Stimulated activated naive CD8-positive, alpha-beta T cell treated with anti-CD3 and anti-CD28 coated beads, Interleukin-15, Interleukin-2, amounts not matched to agents 100 U/mL and 50 U/mL, for 24 hours (primary cell): ENCODE measurements at regions not wholly inside any gene's neighbourhood (a gene's known extent, or its start where the extent isn't known, plus 50 kb on each side); places are given as distances from the start of the nearest gene placed in this dataset.

Source experiments
- ATAC-seq: fragments of 150-1000 bp; cut with Tn5 transposase; one replicate; pipeline ENCODE4 v1.10.0; 2021
- DNase-seq: peaks from one replicate; pipeline ENCODE4 v3.0.0; 2021

DNA sequence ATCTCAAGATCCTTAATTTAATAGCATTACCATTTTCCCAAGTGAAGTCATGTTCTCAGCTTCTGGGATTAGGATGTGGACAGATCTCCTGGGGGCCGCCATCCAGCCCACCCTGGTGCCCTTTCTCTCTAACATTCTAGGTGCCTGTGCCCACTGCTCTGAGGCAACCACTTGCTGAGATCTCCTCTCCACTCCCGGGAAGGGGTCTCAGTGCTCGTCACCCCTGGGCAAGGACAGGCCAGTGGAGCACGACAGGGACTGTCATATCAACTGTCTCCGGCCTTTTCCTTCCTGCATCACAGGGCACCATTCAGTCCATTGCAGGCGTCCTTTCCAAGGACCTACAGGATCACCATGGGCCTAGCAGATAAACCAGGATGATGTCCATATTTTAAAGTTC, 304.8 kb downstream of the AJAP1 start:
- no peak for ATAC-seq
- DNase-seq, result no peak

DNA sequence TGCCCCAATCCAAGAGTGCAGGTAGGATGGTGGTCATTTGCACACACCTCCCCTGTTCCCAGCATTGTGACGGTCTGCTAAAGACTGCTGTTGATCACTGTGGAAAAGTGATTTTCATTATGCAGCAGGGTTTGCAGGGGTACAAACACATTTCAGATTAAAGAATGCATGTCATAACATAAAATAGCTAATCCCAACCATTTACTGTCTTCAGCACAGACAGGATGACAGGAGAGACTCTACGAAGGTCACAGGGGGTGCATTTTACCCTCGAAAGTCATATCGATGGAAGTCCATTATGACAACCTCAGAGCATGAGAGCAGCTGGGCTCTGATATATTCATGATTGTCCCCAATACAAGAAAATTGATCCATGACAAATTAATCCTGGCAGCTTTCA, 302.6 kb downstream of the AJAP1 start:
- no peak for ATAC-seq

DNA sequence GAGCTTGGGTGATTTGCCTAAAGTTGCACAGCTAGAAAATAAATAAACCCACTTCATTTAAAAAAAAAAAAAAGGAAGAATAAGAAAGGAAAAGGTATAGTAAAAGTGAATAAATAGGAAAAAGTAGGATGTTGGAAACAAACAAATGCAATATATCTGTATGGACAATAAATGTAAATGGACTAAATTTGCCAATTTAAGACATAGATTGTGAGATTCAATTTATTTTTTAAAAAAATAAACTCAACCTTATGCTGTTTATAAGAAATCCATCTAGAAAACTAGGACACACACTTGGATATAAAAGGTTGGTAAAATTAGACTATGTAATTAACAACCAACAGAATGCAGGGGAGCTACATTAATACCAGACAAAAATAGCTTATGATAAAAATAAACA, 300.0 kb downstream of the AJAP1 start:
- no peak for ATAC-seq
- DNase-seq, result no peak

More for the DNA sequence above, 302.6 kb downstream of the AJAP1 start:
- DNase-seq, result no peak

- DNase-seq, result no peak
- ATAC-seq, result no peak
Observed at GRCh38 chr1:4951601-4952000, 297.2 kb downstream of the AJAP1 start.

DNA sequence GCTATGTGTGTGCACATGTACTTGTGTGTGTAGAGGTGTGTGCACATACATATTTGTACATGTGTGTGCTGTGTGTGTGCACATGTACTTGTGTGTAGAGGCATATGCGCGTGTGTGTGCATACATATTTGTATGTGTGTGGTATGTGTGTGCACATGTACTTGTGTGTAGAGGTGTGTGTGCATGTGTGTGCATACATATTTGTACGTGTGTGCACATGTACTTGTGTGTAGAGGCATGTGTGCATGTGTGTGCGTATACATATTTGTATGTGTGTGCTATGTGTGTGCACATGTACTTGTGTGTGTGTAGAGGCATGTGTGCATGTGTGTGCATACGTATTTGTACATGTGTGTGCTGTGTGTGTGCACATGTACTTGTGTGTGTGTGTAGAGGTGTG, 291.9 kb downstream of the AJAP1 start:
- DNase-seq (no peak), ATAC-seq (no peak)

DNA sequence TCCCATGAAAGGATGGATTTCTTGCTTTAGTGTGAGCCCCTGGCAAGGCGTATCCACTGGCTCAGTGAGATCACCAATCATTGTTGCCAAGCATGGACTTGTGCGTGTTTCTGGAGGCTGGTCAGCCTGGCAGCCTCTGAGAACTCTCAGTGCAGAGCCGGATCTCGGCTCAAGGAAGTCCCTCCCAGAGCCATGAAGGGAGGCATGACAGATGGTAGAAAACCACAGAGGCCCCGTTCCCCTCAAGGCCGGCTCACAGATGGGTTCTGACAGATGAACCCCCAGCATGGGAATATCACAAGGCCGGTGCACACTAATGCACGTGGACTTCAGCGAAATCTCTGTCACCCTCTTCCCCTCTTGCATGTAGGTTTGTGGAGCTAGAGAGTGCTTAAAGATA, 290.5 kb downstream of the AJAP1 start:
- DNase-seq, result no peak
- no peak for ATAC-seq

DNA sequence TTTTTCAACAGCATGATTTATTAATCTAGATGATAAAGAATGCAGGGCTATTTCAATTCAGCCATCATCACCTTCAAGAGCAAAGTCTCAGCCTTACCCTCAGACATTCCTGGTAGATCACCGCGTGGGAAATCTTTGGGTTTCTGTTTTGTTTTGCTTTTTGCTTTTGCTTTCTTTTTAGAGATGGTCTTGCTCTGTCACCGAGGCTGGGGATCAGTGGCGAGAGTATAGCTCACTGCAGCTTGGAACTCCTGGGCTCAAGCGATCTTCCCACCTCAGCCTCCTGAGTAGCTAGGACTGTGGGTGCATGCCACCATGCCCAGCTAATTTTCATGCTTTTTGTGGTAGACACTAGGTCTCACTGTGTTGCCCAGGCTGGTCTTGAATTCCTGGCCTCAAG, 289.7 kb downstream of the AJAP1 start:
- DNase-seq (no peak), ATAC-seq (no peak)

GRCh38 chr1:4939266-4939665, 284.9 kb downstream of the AJAP1 start:
- ATAC-seq, result no peak
- DNase-seq, result no peak

DNA sequence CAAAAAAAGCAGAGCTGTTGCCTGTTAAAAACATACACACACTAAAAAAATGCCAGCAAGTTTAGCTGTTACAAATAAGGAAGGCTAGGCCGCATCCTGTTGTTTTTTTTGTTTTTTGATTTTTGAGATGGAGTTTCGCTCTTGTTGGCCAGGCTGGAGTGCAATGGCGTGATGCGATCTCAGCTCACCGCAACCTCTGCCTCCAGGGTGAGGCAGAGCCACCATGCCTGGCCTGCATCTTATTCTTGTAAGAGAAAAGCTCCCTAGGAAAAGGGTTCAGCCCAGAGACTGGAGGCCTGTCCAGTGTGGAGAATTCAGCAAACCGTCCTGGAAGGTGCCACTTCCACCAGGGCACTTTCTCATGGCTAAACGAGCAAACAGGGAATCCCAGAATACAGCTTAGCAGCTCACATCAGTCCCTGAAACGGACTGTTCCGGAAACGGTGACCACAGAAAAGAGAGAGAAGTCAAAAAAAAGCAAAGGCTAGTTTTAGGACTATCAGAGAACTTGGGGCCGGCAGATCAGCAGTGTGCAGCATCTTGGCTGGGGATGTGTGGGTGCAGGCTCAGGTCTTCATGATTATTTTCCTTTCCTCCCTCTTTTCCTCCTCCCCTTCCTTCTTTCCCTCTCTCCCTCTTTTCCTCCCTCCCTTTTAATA, 283.6 kb downstream of the AJAP1 start:
- no peak for DNase-seq
- ATAC-seq, result no peak

GRCh38 chr1:4935807-4936206, 281.4 kb downstream of the AJAP1 start:
- DNase-seq, result no peak
- no peak for ATAC-seq

GRCh38 chr1:4933232-4933631, 278.8 kb downstream of the AJAP1 start:
- DNase-seq (no peak), ATAC-seq (no peak)

DNA sequence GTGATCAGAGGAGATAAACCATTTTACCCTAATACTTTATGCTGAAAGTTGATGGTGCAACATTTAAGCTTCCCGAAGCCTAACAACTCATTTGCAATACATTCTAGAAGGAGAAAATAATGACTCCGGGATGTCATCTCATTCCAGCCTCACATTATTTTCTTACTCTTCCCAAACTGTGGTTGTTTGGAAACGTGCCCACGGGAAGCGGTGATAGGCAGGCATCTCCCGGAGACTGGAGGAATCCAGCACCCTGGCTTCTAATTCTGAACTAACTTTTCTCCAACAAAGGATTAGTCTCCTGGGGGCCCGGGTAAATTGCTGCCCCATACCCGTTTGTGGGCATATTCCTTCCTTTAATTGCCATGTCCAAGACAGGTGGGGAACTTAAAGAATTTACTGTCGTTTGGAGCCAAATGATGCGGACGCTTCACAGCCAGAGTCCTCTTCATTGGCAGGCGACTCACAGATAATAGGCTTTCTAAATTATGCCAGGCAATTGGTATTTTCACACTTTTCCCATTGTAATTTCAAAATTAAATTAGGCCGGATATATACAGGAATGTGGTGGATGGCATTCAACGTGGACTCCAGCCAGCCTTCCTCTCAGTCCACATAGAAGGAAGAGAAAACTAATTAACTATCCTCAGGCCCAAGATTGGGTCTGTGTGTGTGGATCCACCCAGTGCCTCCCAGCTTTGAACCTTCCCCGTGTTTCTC, 278.1 kb downstream of the AJAP1 start:
- ATAC-seq, result no peak
- no peak for DNase-seq

- no peak for DNase-seq
- ATAC-seq, result no peak
Observed at GRCh38 chr1:4931486-4931885, 277.1 kb downstream of the AJAP1 start.

DNA sequence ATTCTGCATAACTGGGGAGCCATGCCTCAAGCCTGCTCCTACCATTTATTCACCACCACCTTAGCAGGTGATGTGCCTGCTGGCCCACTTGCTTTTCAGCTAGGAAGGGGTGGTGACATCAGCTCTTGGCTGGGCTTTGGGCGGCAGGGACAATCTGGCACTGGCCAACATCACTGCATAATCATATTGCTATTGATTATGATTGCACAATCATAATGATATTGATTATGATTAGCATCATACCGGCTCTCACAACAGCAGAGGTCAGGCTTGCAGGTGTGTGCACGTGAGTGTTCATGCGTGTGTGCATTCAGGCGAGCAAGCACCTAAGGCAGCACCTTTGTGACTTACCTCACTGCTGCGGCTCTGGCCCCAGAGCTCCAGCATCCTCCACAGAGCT, 273.8 kb downstream of the AJAP1 start:
- no peak for DNase-seq
- ATAC-seq, result no peak

GRCh38 chr1:4924356-4924755, 269.9 kb downstream of the AJAP1 start:
- DNase-seq, result no peak
- ATAC-seq, result no peak

- DNase-seq, result no peak
- no peak for ATAC-seq
Observed at GRCh38 chr1:4916610-4917009, 262.2 kb downstream of the AJAP1 start.

- no peak for ATAC-seq
Observed at GRCh38 chr1:4915154-4915553, 260.7 kb downstream of the AJAP1 start.

DNA sequence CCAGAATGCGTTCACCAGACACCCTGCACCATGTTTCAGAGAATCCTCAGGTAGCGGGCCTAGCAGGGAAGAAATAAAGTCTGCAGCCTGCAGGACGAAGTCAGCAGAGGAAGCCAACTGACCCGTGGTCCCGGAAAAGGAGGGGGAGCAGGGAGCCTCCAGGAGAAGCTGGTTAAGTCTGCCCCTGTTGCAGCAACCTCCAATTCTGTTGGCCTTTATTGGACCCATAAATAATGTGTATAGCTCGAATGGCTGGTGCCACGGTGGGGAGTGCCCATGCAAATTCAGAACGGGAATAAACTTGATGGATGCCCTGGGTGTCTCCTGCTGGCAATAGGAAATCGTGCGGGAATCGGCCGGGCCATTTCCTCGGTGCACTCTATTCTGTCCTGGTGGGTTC, 254.1 kb downstream of the AJAP1 start:
- DNase-seq (no peak), ATAC-seq (no peak)

More at GRCh38 chr1:4915154-4915553, 260.7 kb downstream of the AJAP1 start:
- DNase-seq, result no peak

DNA sequence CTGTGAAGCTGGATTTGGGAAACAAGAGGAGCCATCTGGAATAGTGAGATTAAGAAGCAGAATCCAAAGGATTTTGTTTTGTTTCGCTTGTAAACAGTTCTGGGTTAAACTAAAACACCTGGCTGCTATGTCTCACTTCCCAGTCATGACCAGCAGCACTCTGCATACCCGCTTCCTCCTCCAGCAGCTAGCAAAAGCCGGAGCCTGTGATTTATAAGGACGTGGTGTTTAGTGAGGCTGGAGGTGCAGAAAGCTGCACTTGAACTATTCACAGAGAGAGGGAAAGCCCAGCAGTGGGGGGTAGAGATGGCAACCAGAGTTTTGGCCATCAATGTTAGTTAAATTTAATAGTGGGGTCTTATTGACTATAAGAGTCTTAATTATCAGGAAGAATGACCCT, 240.2 kb downstream of the AJAP1 start:
- no peak for ATAC-seq

DNA sequence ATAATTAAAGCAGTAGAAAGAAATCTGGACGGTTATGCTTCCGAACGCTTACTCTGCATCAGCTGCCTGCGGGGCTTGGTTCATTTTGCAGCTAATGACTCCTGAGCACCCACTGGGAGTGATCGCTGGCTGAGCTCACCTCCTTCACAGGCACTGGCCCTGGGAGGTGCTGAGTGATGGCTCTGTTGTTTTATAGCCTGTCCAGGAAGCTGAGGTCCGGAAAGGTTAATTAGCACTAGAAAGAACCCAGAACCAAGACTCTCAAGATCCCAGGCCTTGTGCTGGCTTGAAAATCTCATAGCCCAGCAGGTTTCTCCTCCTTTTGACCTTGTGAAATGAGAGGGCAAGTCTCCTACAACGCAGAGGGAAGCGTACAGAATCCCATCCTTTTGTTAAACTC, 226.2 kb downstream of the AJAP1 start:
- ATAC-seq (no peak), DNase-seq (no peak)

More for the DNA sequence above, 240.2 kb downstream of the AJAP1 start:
- DNase-seq, result no peak

DNA sequence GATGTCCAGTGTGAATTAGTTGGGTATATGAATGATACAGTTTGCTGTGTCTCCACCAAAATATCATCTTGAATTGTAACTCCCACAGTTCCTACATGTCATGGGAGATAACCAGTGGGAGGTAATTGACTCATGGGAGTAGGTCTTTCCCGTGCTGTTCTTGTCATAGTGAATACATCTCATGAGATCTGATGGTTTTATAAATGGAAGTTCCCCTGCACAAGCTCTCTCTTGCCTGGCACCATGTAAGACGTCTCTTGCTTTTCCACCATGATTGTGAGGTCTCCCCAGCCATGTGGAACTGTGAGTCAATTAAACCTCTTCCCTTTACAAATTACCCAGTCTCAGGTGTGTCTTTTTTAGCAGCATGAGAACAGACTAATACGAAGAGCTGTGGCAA, 223.0 kb downstream of the AJAP1 start:
- ATAC-seq (no peak), DNase-seq (no peak)

- no peak for ATAC-seq
- DNase-seq, result no peak
Observed at GRCh38 chr1:4871373-4871772, 217.0 kb downstream of the AJAP1 start.

DNA sequence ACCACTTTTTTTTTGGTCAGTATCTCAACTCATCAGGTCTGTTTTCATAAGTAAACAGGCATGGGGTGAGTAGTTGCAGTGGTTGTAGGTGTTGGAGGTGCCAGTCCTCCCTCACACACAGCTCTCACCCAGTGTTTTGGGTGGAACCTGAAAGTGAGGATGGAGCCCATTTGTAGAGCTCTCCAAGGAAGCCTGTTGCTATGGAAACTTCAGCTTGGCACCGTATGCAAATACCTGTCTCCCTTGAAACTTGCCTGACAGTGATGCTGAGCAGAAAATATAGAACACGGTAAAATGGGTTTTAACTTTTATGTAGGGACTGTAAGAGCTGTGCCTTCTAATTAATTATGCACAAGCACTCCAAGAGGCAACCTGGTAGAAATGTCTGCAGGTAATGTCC, 214.1 kb downstream of the AJAP1 start:
- DNase-seq (no peak), ATAC-seq (no peak)

DNA sequence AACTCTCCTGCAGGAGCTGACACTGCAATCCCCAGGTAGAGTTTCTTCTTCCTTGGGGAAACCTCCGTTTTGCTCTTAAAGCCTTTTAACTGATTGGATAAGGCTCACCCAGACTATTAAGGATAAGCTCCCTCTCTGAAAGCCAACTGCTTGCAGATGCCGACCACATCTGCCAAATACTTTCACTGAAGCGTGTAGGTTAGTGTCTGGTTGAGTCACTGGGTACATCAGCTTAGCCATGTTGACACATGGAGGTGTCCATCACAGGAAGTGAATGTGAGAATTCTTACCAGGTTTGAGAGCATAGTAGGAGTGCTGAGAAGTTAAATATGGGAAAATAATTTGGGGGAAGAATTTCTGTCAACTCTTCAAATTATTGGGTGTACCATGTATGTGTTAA, 202.0 kb downstream of the AJAP1 start:
- DNase-seq (no peak), ATAC-seq (no peak)
